GM21528 (cell line): ENCODE measurements at regions not wholly inside any gene's neighbourhood (a gene's known extent, or its start where the extent isn't known, plus 50 kb on each side); places are given as distances from the start of the nearest gene placed in this dataset.

Experiments
- ATAC-seq: cut with Tn5 transposase; IDR thresholded peaks from one replicate; pipeline ENCODE4 v1.9.1; 2021; ENCODE audit warnings: mild to moderate bottlenecking, moderate library complexity; ENCODE audit not compliant: unreplicated experiment, low FRiP score

- ATAC-seq = no peak
Measured at GRCh38 chr18:78733762-78734613, 245.6 kb upstream of the SALL3 start.

- no peak for ATAC-seq
Measured at GRCh38 chr18:78734614-78734945, 245.0 kb upstream of the SALL3 start.

GRCh38 chr18:78735131-78736014, 244.2 kb upstream of the SALL3 start:
- ATAC-seq = no peak

GRCh38 chr18:78736015-78736690, 243.5 kb upstream of the SALL3 start:
- no peak for ATAC-seq

GRCh38 chr18:78737006-78737915, 242.4 kb upstream of the SALL3 start:
- no peak for ATAC-seq

- ATAC-seq = no peak
Measured at GRCh38 chr18:78738076-78738690, 241.4 kb upstream of the SALL3 start.

GRCh38 chr18:78739115-78739514, 240.5 kb upstream of the SALL3 start:
- no peak for ATAC-seq

GRCh38 chr18:78739882-78740677, 239.5 kb upstream of the SALL3 start:
- no peak for ATAC-seq

- no peak for ATAC-seq
Measured at GRCh38 chr18:78740876-78741275, 238.7 kb upstream of the SALL3 start.

- no peak for ATAC-seq
Measured at GRCh38 chr18:78741381-78742217, 238.0 kb upstream of the SALL3 start.

GRCh38 chr18:78742218-78742745, 237.3 kb upstream of the SALL3 start:
- no peak for ATAC-seq

- no peak for ATAC-seq
Measured at GRCh38 chr18:78743078-78743477, 236.5 kb upstream of the SALL3 start.

- ATAC-seq = no peak
Measured at GRCh38 chr18:78751664-78752063, 228.0 kb upstream of the SALL3 start.

GRCh38 chr18:78753240-78753639, 226.4 kb upstream of the SALL3 start:
- ATAC-seq = no peak

GRCh38 chr18:78754311-78755043, 225.1 kb upstream of the SALL3 start:
- no peak for ATAC-seq

- no peak for ATAC-seq
Measured at GRCh38 chr18:78757014-78757413, 222.6 kb upstream of the SALL3 start.

GRCh38 chr18:78758496-78758895, 221.1 kb upstream of the SALL3 start:
- ATAC-seq = no peak
